ENCODE measurements at regions not wholly inside any gene's neighbourhood (a gene's known extent, or its start where the extent isn't known, plus 50 kb on each side); places are given as distances from the start of the nearest gene placed in this dataset.

DNA sequence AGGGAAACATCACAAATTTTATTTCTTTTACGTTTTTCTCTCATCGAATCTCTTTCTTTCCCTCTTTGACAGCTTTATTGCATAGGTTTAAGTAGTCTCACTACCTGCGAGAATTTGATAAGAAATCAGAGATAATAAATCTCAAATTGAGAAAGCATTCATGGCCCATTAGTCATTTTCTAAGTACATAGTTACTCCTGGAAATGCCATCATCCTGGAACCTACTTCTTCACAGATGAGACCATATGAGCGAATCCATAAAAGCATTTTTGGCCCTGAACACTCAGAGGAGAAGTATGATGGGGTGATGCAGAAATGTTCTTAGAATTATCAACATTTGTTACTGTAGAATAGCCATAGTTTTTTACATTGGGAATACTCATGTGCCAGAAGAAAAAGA is 138.0 kb upstream of the ARHGAP28 start:
- ATAC-seq = no peak
- H3K27me3 ChIP-seq (ENCODE audit: insufficient read depth, low read length) = no peaks in the 10 kb centered on the region
- CTCF ChIA-PET = no interaction called here
- no peaks in the 10 kb centered on the region for H3K79me2 ChIP-seq (ENCODE audit: insufficient read depth, low read length)
- H4K20me1 ChIP-seq (ENCODE audit: insufficient read depth) = no peaks in the 10 kb centered on the region
- H3K9me3 ChIP-seq (ENCODE audit: control insufficient read depth in 1 of 2, insufficient read depth in 1 of 2, low read depth in 1 of 2, low read length in 2 of 2) = peaks cover 16 to 24% of the 10 kb centered on the region in 2 experiments; a peak in 2 of 4 replicates
- RAD21 ChIA-PET (ENCODE audit: low non-redundant PET in 1 of 2, low total read pairs in 2 of 2, uncharacterized antibody in 2 of 2, unreplicated experiment in 2 of 2) = no interaction called here
- no peak overlapping the region for H3K27ac ChIP-seq (ENCODE audit: low read depth, low read length)
- no peak overlapping the region for H2AFZ ChIP-seq (ENCODE audit: low read depth, low read length, poor library complexity, severe bottlenecking)
- no peaks in the 10 kb centered on the region for H3K9me2 ChIP-seq (ENCODE audit: insufficient read depth)
- H3K4me2 ChIP-seq (ENCODE audit: low read length) = no peak overlapping the region
- no peaks in the 10 kb centered on the region for H3K36me3 ChIP-seq (ENCODE audit: control insufficient read depth in 1 of 2, insufficient read depth in 2 of 2, low read length in 2 of 2)
- BruUV-seq (replicated peaks) = no TSS peak
- POLR2A ChIA-PET = no interaction called here
- no peak for DNase-seq (ENCODE audit: low read depth, low spot score)
- H3K9ac ChIP-seq (ENCODE audit: low read length) = no peak overlapping the region
- intact Hi-C loops (cut with micrococcal nuclease) = no loop called here
- H3K4me1 ChIP-seq (ENCODE audit: control insufficient read depth in 1 of 2, insufficient read depth in 2 of 2, low read length in 2 of 2) = no peaks in the 10 kb centered on the region
- TF ChIP-seq EGR1 (IDR thresholded peaks at IDR 0.05; ENCODE audit: low read depth) (no peak), POLR2A (IDR thresholded peaks at IDR 0.05; ENCODE audit: borderline replicate concordance, extremely low read depth, insufficient read depth, insufficient read length) (no peak), RAD21 (IDR thresholded peaks at IDR 0.05; ENCODE audit: low read depth) (no peak), EZH2 (IDR thresholded peaks at IDR 0.05) (no peak), TCF7L2 (IDR thresholded peaks at IDR 0.05; ENCODE audit: borderline replicate concordance, extremely low read depth, insufficient read depth, insufficient read length) (no peak), POLR2AphosphoS5 (IDR thresholded peaks at IDR 0.05; ENCODE audit: low read depth, low read length) (no peak), ZNF274 (IDR thresholded peaks at IDR 0.05; ENCODE audit: low read depth, low read length) (no peak), ZFX (IDR thresholded peaks at IDR 0.05) (no peak)
- TF ChIP-seq, protein P1, sequence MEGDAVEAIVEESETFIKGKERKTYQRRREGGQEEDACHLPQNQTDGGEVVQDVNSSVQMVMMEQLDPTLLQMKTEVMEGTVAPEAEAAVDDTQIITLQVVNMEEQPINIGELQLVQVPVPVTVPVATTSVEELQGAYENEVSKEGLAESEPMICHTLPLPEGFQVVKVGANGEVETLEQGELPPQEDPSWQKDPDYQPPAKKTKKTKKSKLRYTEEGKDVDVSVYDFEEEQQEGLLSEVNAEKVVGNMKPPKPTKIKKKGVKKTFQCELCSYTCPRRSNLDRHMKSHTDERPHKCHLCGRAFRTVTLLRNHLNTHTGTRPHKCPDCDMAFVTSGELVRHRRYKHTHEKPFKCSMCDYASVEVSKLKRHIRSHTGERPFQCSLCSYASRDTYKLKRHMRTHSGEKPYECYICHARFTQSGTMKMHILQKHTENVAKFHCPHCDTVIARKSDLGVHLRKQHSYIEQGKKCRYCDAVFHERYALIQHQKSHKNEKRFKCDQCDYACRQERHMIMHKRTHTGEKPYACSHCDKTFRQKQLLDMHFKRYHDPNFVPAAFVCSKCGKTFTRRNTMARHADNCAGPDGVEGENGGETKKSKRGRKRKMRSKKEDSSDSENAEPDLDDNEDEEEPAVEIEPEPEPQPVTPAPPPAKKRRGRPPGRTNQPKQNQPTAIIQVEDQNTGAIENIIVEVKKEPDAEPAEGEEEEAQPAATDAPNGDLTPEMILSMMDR (IDR thresholded peaks at IDR 0.05 in 2 of 3, conservative IDR thresholded peaks at IDR 0.05 in 1 of 3; ENCODE audit: borderline replicate concordance in 1 of 3, insufficient read depth in 1 of 3, low read depth in 2 of 3, low read length in 2 of 3) = no peak
- TF ChIP-seq, protein P2, sequence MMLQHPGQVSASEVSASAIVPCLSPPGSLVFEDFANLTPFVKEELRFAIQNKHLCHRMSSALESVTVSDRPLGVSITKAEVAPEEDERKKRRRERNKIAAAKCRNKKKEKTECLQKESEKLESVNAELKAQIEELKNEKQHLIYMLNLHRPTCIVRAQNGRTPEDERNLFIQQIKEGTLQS (IDR thresholded peaks at IDR 0.05) = no peak
- no peak overlapping the region for H3K4me3 ChIP-seq (replicated peaks in 1 of 2; ENCODE audit: low read depth in 1 of 2, low read length in 2 of 2)
